Mesendoderm (in vitro differentiated cells): ENCODE measurements at regions not wholly inside any gene's neighbourhood (a gene's known extent, or its start where the extent isn't known, plus 50 kb on each side); places are given as distances from the start of the nearest gene placed in this dataset.

ENCODE experiments used
- DNase-seq: peaks from one replicate; pipeline ENCODE4 v3.0.0; 2013
- H2AK5ac ChIP-seq: 2 replicates; pipeline ENCODE4 v1.6.1; 2013; ENCODE audit warnings: low read length, inconsistent platforms
- H2BK120ac ChIP-seq: 2 replicates; pipeline ENCODE4 v1.6.1; 2013; ENCODE audit warnings: low read depth, mild to moderate bottlenecking, low read length, moderate library complexity, mixed read lengths
- H2BK15ac ChIP-seq: replicated peaks from 2 replicates; pipeline ENCODE4 v1.6.1; 2013; ENCODE audit warnings: low read depth, mild to moderate bottlenecking, moderate library complexity
- H2BK5ac ChIP-seq: 2 replicates; pipeline ENCODE4 v1.6.1; 2013; ENCODE audit warnings: low read length, inconsistent platforms
- H3K18ac ChIP-seq: 2 replicates; pipeline ENCODE4 v1.6.1; 2013; ENCODE audit warnings: mild to moderate bottlenecking, low read length, mixed read lengths
- H3K23ac ChIP-seq: one replicate; pipeline ENCODE4 v1.6.1; 2013; ENCODE audit warnings: low read length
- H3K27ac ChIP-seq: 2 replicates; pipeline ENCODE4 v1.5.1; 2013; ENCODE audit warnings: low read depth, mild to moderate bottlenecking, inconsistent platforms, low read length, moderate library complexity
- H3K27me3 ChIP-seq: 2 replicates; pipeline ENCODE4 v1.6.1; 2013; ENCODE audit warnings: low read length, control low read depth, mild to moderate bottlenecking, inconsistent platforms; ENCODE audit not compliant: insufficient read depth, poor library complexity
- H3K36me3 ChIP-seq: 2 replicates; pipeline ENCODE4 v1.6.1; 2013; ENCODE audit warnings: low read length, inconsistent platforms; ENCODE audit not compliant: control insufficient read depth, insufficient read depth
- H3K4ac ChIP-seq: one replicate; pipeline ENCODE4 v1.6.1; 2013; ENCODE audit warnings: low read depth, mild to moderate bottlenecking, low read length, moderate library complexity
- H3K4me1 ChIP-seq: 2 replicates; pipeline ENCODE4 v1.6.1; 2013; ENCODE audit warnings: low read depth, low read length, inconsistent platforms; ENCODE audit not compliant: control insufficient read depth
- H3K4me2 ChIP-seq: 2 replicates; pipeline ENCODE4 v1.6.1; 2013; ENCODE audit warnings: low read length
- H3K4me3 ChIP-seq: 2 replicates; pipeline ENCODE4 v1.5.1; 2013; ENCODE audit warnings: mild to moderate bottlenecking, low read length
- H3K56ac ChIP-seq: one replicate; pipeline ENCODE4 v1.6.1; 2013; ENCODE audit warnings: low read length
- H3K79me1 ChIP-seq: 2 replicates; pipeline ENCODE4 v1.6.1; 2013; ENCODE audit warnings: low read length, inconsistent platforms
- H3K79me2 ChIP-seq: 2 replicates; pipeline ENCODE4 v1.6.1; 2013; ENCODE audit warnings: mild to moderate bottlenecking, low read length; ENCODE audit not compliant: control insufficient read depth, insufficient read depth
- H3K9ac ChIP-seq: 2 replicates; pipeline ENCODE4 v1.6.1; 2013; ENCODE audit warnings: low read length, inconsistent platforms
- H4K5ac ChIP-seq: one replicate; pipeline ENCODE4 v1.6.1; 2013; ENCODE audit warnings: low read length
- H4K8ac ChIP-seq: one replicate; pipeline ENCODE4 v1.6.1; 2013; ENCODE audit warnings: low read depth, mild to moderate bottlenecking, control low read depth, low read length, moderate library complexity
- WGBS: extraction: QIAGEN DNeasy Blood & Tissue Kit; methylation state at CpG from one replicate; pipeline ENCODE4 v1.1.7; 2013; ENCODE audit warnings: low lambda C conversion rate, missing lambda C conversion rate; ENCODE audit not compliant: insufficient coverage; ENCODE audit errors: extremely low coverage; 5-methylcytosine and 5-hydroxymethylcytosine counted together

DNA sequence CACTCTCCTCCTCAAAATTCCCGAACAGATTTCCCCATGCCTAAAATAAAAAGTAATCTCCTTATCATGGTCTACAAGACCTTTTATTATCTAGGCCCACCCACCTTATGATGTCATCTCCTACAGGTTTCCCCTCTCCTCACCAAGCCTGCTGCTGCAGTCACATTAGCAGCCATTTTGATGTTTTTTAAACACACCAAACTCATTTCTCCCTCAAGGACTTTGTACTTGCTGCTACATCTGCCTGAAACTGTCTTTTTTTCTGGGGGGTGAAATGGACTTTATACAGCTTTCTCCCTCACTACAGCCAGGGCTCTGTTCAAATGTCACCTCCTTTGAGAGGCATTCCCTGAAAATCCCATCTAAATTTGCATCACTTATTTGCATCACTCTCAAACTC is 90.2 kb upstream of the TAB3 start:
- H3K27me3 ChIP-seq: no peaks in the 10 kb centered on the region
- DNase-seq: no peak
- no peak overlapping the region for H2BK15ac ChIP-seq

DNA sequence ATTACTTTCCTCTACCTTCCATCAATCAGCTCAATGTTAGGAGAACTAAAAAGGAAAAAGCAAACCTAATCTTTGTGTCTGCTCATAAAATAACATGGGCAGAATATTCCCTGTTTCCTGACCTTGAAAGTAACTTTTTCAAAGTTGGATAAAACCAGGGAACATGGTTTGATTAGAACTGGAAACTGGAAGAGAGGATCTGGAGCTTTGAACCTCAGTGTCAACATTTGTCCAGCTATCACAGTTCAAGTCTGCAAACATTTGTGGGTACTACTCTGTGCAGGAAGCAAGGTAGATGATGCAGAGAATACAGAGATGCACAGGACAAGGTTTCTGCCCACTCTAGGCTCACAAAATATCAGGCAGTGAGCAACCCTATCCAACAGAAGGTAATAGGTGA is 86.4 kb upstream of the TAB3 start:
- DNase-seq: no peak
- no peak overlapping the region for H2AK5ac ChIP-seq
- no peak overlapping the region for H3K27ac ChIP-seq
- no peaks in the 10 kb centered on the region for H3K36me3 ChIP-seq
- no peak overlapping the region for H3K56ac ChIP-seq
- H3K27me3 ChIP-seq: no peaks in the 10 kb centered on the region
- no peaks in the 10 kb centered on the region for H3K79me1 ChIP-seq
- no peak overlapping the region for H2BK120ac ChIP-seq
- H3K23ac ChIP-seq: no peak overlapping the region
- no peak overlapping the region for H4K8ac ChIP-seq
- no peak overlapping the region for H2BK15ac ChIP-seq
- no peak overlapping the region for H3K18ac ChIP-seq
- H3K9ac ChIP-seq: no peak overlapping the region
- no peak overlapping the region for H3K4me2 ChIP-seq
- H3K79me2 ChIP-seq: no peaks in the 10 kb centered on the region
- H3K4me1 ChIP-seq: no peaks in the 10 kb centered on the region
- no peak overlapping the region for H2BK5ac ChIP-seq
- no peak overlapping the region for H4K5ac ChIP-seq
- H3K4ac ChIP-seq: no peak overlapping the region
- H3K4me3 ChIP-seq: no peak overlapping the region

More for the DNA sequence above, 90.2 kb upstream of the TAB3 start:
- H3K56ac ChIP-seq: no peak overlapping the region
- H3K27ac ChIP-seq: no peak overlapping the region
- WGBS: no CpG with 5 or more reads among the region's 1 CpG
- H3K36me3 ChIP-seq: no peaks in the 10 kb centered on the region
- H3K79me1 ChIP-seq: no peaks in the 10 kb centered on the region
- no peak overlapping the region for H3K4me2 ChIP-seq
- no peak overlapping the region for H3K23ac ChIP-seq
- no peak overlapping the region for H2BK5ac ChIP-seq
- no peak overlapping the region for H3K18ac ChIP-seq
- no peak overlapping the region for H2BK120ac ChIP-seq
- no peak overlapping the region for H4K8ac ChIP-seq
- no peak overlapping the region for H3K4me3 ChIP-seq
- H3K4ac ChIP-seq: no peak overlapping the region
- H2AK5ac ChIP-seq: no peak overlapping the region
- no peaks in the 10 kb centered on the region for H3K4me1 ChIP-seq
- no peaks in the 10 kb centered on the region for H3K79me2 ChIP-seq
- no peak overlapping the region for H4K5ac ChIP-seq
- no peak overlapping the region for H3K9ac ChIP-seq

DNA sequence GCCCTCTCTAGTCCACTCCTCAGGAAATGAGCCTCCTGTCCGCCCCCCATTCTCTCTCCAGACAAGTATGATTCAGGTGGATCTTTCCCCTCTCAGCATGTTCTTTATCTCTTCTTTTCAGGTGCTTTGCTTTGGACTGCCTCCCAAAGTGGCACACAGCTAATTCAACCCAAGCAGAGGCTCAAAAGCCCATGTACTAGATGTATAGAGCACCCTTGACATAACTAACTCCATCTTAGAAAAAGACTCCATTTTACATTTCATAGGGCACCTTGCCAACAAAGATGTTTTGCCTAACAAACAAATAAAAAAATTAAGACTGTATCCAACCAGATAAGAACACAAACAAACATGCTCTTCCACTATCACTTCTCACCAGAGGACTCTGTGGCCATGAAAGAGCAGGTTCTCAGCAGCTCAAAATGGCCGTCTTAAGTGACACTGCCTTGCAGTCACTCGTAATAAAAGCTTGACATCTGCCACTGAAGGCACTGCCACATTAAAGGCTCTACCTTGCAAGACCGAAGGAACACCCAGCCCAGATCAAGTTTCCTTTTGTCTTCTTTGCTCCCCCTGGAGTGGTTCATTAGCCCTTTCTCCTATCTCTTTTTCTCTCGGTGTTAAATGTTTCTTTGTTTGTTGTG is 84.9 kb upstream of the TAB3 start:
- Histone ChIP-seq H2AK5ac (no peak overlapping the region), H2BK15ac (no peak overlapping the region), H3K79me2 (no peaks in the 10 kb centered on the region), H4K5ac (no peak overlapping the region), H3K27me3 (no peaks in the 10 kb centered on the region), H3K56ac (no peak overlapping the region), H3K4me2 (no peak overlapping the region), H3K9ac (no peak overlapping the region), H3K36me3 (no peaks in the 10 kb centered on the region), H3K18ac (no peak overlapping the region), H2BK5ac (no peak overlapping the region), H3K4me3 (no peak overlapping the region), H2BK120ac (no peak overlapping the region), H3K4me1 (no peaks in the 10 kb centered on the region), H3K27ac (no peak overlapping the region), H3K23ac (no peak overlapping the region), H3K4ac (no peak overlapping the region), H4K8ac (no peak overlapping the region), H3K79me1 (no peaks in the 10 kb centered on the region)
- peak; percentile 58 for DNase-seq
- WGBS: no CpG with 5 or more reads among the region's 5 CpGs

DNA sequence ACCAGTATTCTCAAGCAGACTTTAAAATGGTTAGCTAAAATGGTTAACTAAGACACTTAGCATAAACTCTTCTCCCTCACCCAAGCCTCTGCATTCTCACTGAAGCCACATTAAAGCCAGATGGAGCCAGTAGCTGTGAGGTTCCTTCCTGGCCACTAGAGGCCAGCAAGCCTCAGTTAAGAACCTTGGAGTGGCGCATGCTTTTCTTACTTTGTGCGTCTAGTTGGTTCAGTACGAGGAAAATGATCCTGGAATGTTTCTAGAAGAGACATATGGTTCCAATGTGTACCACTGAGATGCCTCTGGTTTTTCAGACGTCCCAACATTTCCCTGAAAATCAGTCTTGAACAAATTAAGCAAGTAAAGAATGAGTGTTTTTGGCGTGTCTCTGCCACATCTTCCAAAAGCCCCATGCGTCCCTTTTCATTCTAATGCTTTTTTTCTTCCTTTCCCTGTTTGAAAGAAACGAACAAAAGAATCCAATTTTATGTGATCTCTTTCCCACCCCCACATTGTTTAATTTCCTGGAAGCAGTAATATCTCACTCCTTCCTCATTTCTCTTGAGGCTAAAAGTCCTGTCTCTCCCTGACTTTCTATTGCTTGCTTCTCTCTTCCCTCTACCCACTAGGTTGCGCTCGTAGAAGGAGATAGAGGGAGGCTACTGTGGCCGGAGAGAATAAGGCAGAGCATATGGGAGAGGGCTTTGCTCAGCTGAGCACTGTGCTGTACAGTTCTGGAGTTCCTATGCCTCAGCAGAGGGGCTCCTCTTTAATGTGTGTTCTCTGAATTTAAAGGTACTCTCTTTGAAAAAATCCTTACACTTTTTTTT is 82.9 kb upstream of the TAB3 start:
- Histone ChIP-seq H3K79me2 (no peaks in the 10 kb centered on the region), H3K4me2 (peak overlapping the region; percentile 29), H3K79me1 (no peaks in the 10 kb centered on the region), H2BK5ac (no peak overlapping the region), H4K5ac (no peak overlapping the region), H3K18ac (no peak overlapping the region), H3K4ac (no peak overlapping the region), H2AK5ac (no peak overlapping the region), H2BK120ac (no peak overlapping the region), H3K4me3 (no peak overlapping the region), H2BK15ac (no peak overlapping the region), H4K8ac (no peak overlapping the region), H3K36me3 (no peaks in the 10 kb centered on the region), H3K23ac (no peak overlapping the region), H3K4me1 (no peaks in the 10 kb centered on the region), H3K27me3 (no peaks in the 10 kb centered on the region), H3K27ac (no peak overlapping the region), H3K9ac (peak overlapping the region; percentile 56), H3K56ac (peak overlapping the region; percentile 56)
- peak; percentile 59 for DNase-seq
- no CpG with 5 or more reads among the region's 10 CpGs for WGBS

DNA sequence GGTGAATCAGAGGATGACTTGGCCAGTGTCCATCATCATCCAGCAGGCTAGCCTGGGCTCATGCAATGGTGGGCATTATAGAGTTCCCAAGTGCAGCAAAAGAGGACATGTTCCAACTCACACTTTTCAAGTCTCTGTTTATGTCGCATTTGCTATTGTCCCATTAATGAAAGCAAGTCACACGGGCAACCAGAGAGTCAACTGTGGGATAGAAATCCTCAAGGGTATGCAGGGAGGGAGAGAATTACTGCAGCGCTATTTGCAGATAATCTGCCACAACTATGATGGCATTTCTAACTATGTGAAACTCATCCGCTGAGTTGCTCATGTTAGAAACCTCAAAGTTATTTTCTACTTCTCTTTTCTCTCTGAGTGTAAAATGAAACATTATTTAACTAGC is 78.5 kb upstream of the TAB3 start:
- Histone ChIP-seq H2BK5ac (no peak overlapping the region), H3K27me3 (no peaks in the 10 kb centered on the region), H3K9ac (no peak overlapping the region), H3K79me1 (no peaks in the 10 kb centered on the region), H3K36me3 (no peaks in the 10 kb centered on the region), H3K4me1 (no peaks in the 10 kb centered on the region), H4K5ac (no peak overlapping the region), H3K56ac (no peak overlapping the region), H3K4ac (no peak overlapping the region), H3K23ac (no peak overlapping the region), H2AK5ac (no peak overlapping the region), H3K79me2 (no peaks in the 10 kb centered on the region), H2BK120ac (no peak overlapping the region), H3K4me2 (no peak overlapping the region), H3K4me3 (no peak overlapping the region), H3K18ac (no peak overlapping the region), H3K27ac (no peak overlapping the region), H2BK15ac (no peak overlapping the region), H4K8ac (no peak overlapping the region)
- DNase-seq: no peak
- no CpG with 5 or more reads among the region's 4 CpGs for WGBS
